Tibial nerve (tissue), 4 donors: ENCODE measurements at regions not wholly inside any gene's neighbourhood (a gene's known extent, or its start where the extent isn't known, plus 50 kb on each side); places are given as distances from the start of the nearest gene placed in this dataset.

Experiments
- EP300 ChIP-seq, 2 donors: sonication (generic); formaldehyde crosslinking; IDR thresholded peaks; one replicate each; pipeline ENCODE4 v1.6.1; 2017; ENCODE audit warnings: antibody characterized with exemption in 2 of 2, mild to moderate bottlenecking in 1 of 2
- POLR2A ChIP-seq, 2 donors: fragments of 450-650 bp; IDR thresholded peaks; one replicate each; pipeline ENCODE4 v1.6.1; 2017; ENCODE audit warnings: antibody characterized with exemption in 2 of 2, mild to moderate bottlenecking in 2 of 2, moderate library complexity in 2 of 2
- TF ChIP-seq, protein P1 (sequence below), 5 experiments: fragments of 200-600 bp in 3 of 5; fragments of 450-650 bp in 2 of 5; sonication (generic) in 3 of 5; IDR thresholded peaks; one replicate each; pipeline ENCODE4 v1.5.1; 2016 to 2019; ENCODE audit warnings: antibody characterized with exemption in 5 of 5, mild to moderate bottlenecking in 3 of 5, moderate library complexity in 2 of 5

DNA sequence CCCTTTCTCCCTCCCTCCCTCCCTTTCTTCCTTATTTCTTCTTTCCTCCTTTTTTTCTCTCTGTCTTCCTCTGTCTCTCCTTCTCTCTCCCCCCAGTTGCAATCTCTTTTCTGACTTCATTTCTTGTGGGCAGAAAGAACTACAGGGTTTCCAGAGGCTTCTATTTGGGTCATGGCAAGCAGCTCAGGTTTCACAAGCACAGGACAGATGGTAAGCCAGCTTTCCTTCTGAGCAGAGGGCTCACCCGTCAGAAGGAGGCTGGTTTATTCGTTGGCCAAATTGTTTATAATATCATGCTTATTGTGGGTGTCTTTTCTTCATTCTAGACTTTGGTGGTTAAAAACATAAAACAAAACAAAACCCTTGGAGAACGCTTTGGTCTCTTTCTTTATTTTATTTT lies 58.9 kb upstream of the CLMP start:
- TF ChIP-seq, protein P1, sequence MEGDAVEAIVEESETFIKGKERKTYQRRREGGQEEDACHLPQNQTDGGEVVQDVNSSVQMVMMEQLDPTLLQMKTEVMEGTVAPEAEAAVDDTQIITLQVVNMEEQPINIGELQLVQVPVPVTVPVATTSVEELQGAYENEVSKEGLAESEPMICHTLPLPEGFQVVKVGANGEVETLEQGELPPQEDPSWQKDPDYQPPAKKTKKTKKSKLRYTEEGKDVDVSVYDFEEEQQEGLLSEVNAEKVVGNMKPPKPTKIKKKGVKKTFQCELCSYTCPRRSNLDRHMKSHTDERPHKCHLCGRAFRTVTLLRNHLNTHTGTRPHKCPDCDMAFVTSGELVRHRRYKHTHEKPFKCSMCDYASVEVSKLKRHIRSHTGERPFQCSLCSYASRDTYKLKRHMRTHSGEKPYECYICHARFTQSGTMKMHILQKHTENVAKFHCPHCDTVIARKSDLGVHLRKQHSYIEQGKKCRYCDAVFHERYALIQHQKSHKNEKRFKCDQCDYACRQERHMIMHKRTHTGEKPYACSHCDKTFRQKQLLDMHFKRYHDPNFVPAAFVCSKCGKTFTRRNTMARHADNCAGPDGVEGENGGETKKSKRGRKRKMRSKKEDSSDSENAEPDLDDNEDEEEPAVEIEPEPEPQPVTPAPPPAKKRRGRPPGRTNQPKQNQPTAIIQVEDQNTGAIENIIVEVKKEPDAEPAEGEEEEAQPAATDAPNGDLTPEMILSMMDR (IDR thresholded peaks at IDR 0.05) = no peak
- TF ChIP-seq EP300 (IDR thresholded peaks at IDR 0.05) (no peak), POLR2A (IDR thresholded peaks at IDR 0.05) (no peak)
